GM21367 (cell line): ENCODE measurements at regions not wholly inside any gene's neighbourhood (a gene's known extent, or its start where the extent isn't known, plus 50 kb on each side); places are given as distances from the start of the nearest gene placed in this dataset.
"Not testable (repeated sequence)": the region's sequence is repeated elsewhere in the genome, so short reads cannot be mapped to it uniquely, and the experiment has no call there.

ENCODE experiments used
- ATAC-seq: cut with Tn5 transposase; IDR thresholded peaks from one replicate; pipeline ENCODE4 v1.9.1; 2021; ENCODE audit not compliant: unreplicated experiment

- no peak for ATAC-seq
Measured at GRCh38 chr16:60419859-60420258, 1616.4 kb downstream of the CDH8 start.

- ATAC-seq: no peak
Measured at GRCh38 chr16:60414613-60415012, 1621.6 kb downstream of the CDH8 start.

GRCh38 chr16:60413969-60414368, 1622.3 kb downstream of the CDH8 start:
- ATAC-seq: no peak

GRCh38 chr16:60407606-60408005, 1628.6 kb downstream of the CDH8 start:
- ATAC-seq: no peak

GRCh38 chr16:60407034-60407433, 1629.2 kb downstream of the CDH8 start:
- no peak for ATAC-seq

- ATAC-seq: no peak
Measured at GRCh38 chr16:60405286-60405685, 1631.0 kb downstream of the CDH8 start.

- no peak for ATAC-seq
Measured at GRCh38 chr16:60404401-60404800, 1631.8 kb downstream of the CDH8 start.

- not testable (repeated sequence) for ATAC-seq
Measured at GRCh38 chr16:60402941-60403340, 1633.3 kb downstream of the CDH8 start.

GRCh38 chr16:60392380-60392779, 1643.9 kb downstream of the CDH8 start:
- ATAC-seq: no peak

GRCh38 chr16:60371591-60371990, 1637.5 kb upstream of the GOT2 start:
- ATAC-seq: no peak

- ATAC-seq: no peak
Measured at GRCh38 chr16:60367739-60368138, 1633.6 kb upstream of the GOT2 start.

- ATAC-seq: no peak
Measured at GRCh38 chr16:60363566-60363965, 1629.5 kb upstream of the GOT2 start.

GRCh38 chr16:60359866-60360265, 1625.8 kb upstream of the GOT2 start:
- not testable (repeated sequence) for ATAC-seq

- not testable (repeated sequence) for ATAC-seq
Measured at GRCh38 chr16:60359412-60359811, 1625.3 kb upstream of the GOT2 start.

GRCh38 chr16:60357876-60358522, 1623.9 kb upstream of the GOT2 start:
- ATAC-seq: not testable (repeated sequence)

GRCh38 chr16:60346256-60346655, 1612.1 kb upstream of the GOT2 start:
- no peak for ATAC-seq

GRCh38 chr16:60337671-60338070, 1603.6 kb upstream of the GOT2 start:
- no peak for ATAC-seq

- ATAC-seq: no peak
Measured at GRCh38 chr16:60331168-60331567, 1597.1 kb upstream of the GOT2 start.

- no peak for ATAC-seq
Measured at GRCh38 chr16:60329108-60329507, 1595.0 kb upstream of the GOT2 start.

- ATAC-seq: no peak
Measured at GRCh38 chr16:60328152-60328551, 1594.0 kb upstream of the GOT2 start.

- ATAC-seq: no peak
Measured at GRCh38 chr16:60318486-60318885, 1584.4 kb upstream of the GOT2 start.

- ATAC-seq: no peak
Measured at GRCh38 chr16:60310846-60311445, 1576.8 kb upstream of the GOT2 start.

- no peak for ATAC-seq
Measured at GRCh38 chr16:60304720-60305119, 1570.6 kb upstream of the GOT2 start.
